Glomerular endothelial cell (primary cell): ENCODE measurements at regions not wholly inside any gene's neighbourhood (a gene's known extent, or its start where the extent isn't known, plus 50 kb on each side); places are given as distances from the start of the nearest gene placed in this dataset.

ENCODE experiments used
- DNase-seq: peaks from one replicate; pipeline ENCODE4 v3.0.0-alpha.2; 2011; ENCODE audit warnings: low read depth, low spot score; ENCODE audit errors: extremely low read depth

- DNase-seq = no peak
Observed at GRCh38 chr18:67926929-67927864, 410.7 kb upstream of the DSEL start.

- DNase-seq = no peak
Observed at GRCh38 chr18:67924656-67925055, 408.1 kb upstream of the DSEL start.

GRCh38 chr18:67919316-67919715 is 402.8 kb upstream of the DSEL start:
- DNase-seq = no peak

- DNase-seq = no peak
Observed at GRCh38 chr18:67916097-67916496, 399.6 kb upstream of the DSEL start.

- DNase-seq = no peak
Observed at GRCh38 chr18:67913040-67913439, 396.5 kb upstream of the DSEL start.

- DNase-seq = no peak
Observed at GRCh38 chr18:67901573-67901972, 385.1 kb upstream of the DSEL start.

- no peak for DNase-seq
Observed at GRCh38 chr18:67896451-67896850, 379.9 kb upstream of the DSEL start.

- no peak for DNase-seq
Observed at GRCh38 chr18:67893916-67894315, 377.4 kb upstream of the DSEL start.

GRCh38 chr18:67876871-67877270 is 360.4 kb upstream of the DSEL start:
- no peak for DNase-seq

- no peak for DNase-seq
Observed at GRCh38 chr18:67875944-67876343, 359.4 kb upstream of the DSEL start.

- DNase-seq = no peak
Observed at GRCh38 chr18:67875060-67875459, 358.5 kb upstream of the DSEL start.

GRCh38 chr18:67865400-67865799 is 348.9 kb upstream of the DSEL start:
- no peak for DNase-seq

- DNase-seq = no peak
Observed at GRCh38 chr18:67864677-67865340, 348.3 kb upstream of the DSEL start.

GRCh38 chr18:67862069-67862468 is 345.5 kb upstream of the DSEL start:
- no peak for DNase-seq

GRCh38 chr18:67854340-67854739 is 337.8 kb upstream of the DSEL start:
- DNase-seq = no peak

GRCh38 chr18:67846422-67847098 is 330.0 kb upstream of the DSEL start:
- DNase-seq = no peak

GRCh38 chr18:67845035-67845434 is 328.5 kb upstream of the DSEL start:
- no peak for DNase-seq

- no peak for DNase-seq
Observed at GRCh38 chr18:67840379-67840778, 323.9 kb upstream of the DSEL start.

- no peak for DNase-seq
Observed at GRCh38 chr18:67818432-67818831, 301.9 kb upstream of the DSEL start.

- DNase-seq = no peak
Observed at GRCh38 chr18:67815280-67815679, 298.8 kb upstream of the DSEL start.

GRCh38 chr18:67813380-67814028 is 297.0 kb upstream of the DSEL start:
- DNase-seq = no peak
